ENCODE measurements at regions not wholly inside any gene's neighbourhood (a gene's known extent, or its start where the extent isn't known, plus 50 kb on each side); places are given as distances from the start of the nearest gene placed in this dataset.

DNA sequence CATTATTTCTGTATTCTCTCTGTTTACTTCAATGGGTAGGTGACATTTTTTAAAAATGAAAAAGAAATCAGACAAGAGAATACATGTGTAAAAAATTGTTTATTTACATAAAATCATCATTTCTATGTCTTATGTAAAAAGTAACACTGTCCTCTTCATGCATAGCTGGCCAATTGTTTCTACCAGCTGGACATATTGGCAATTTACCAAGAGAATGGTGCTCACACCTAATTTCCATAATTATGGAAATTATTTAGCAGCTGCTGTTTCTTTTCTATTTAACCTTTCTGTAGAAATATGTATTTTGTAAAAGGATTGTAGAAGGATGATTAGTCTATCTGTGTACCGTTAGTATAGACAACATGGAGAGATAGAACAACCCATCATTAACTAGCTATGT lies 791.9 kb downstream of the TRIB2 start:
- Histone ChIP-seq H4K20me1 (replicated peaks; ENCODE audit: insufficient read depth) (no peaks in the 10 kb centered on the region), H3F3A (replicated peaks; ENCODE audit: low read depth) (no peaks in the 10 kb centered on the region), H2AFZ (no peak overlapping the region), H3K36me3 (ENCODE audit: insufficient read depth) (no peaks in the 10 kb centered on the region), H3K79me2 (replicated peaks; ENCODE audit: insufficient read depth) (no peaks in the 10 kb centered on the region), H3K4me3 (no peak overlapping the region), H3K4me2 (no peak overlapping the region), H3K9me2 (ENCODE audit: insufficient read depth) (no peaks in the 10 kb centered on the region), H3K27ac (ENCODE audit: low read depth) (no peak overlapping the region), H3K4me1 (ENCODE audit: insufficient read depth) (no peaks in the 10 kb centered on the region), H3K27me3 (ENCODE audit: insufficient read depth) (peaks cover 39% of the 10 kb centered on the region)
- Mint-ChIP-seq H3K4me3 (no peak overlapping the region), H3K36me3 (ENCODE audit: low read depth) (no peaks in the 10 kb centered on the region), H3K4me1 (no peaks in the 10 kb centered on the region), H3K9me3 (no peaks in the 10 kb centered on the region), H3K27ac (no peak overlapping the region), H3K27me3 (ENCODE audit: insufficient read depth, low read depth, poor library complexity) (peaks cover 2% of the 10 kb centered on the region)
- ATAC-seq, result no peak
- no peak for DNase-seq (ENCODE audit: low spot score)
- TF ChIP-seq POLR2AphosphoS5 (IDR thresholded peaks at IDR 0.05; ENCODE audit: low read depth) (no peak), ZNF114 (CRISPR knock-in tag; IDR thresholded peaks at IDR 0.05) (no peak), STAT1 (IDR thresholded peaks at IDR 0.05; ENCODE audit: unreplicated experiment) (no peak)
- TF ChIP-seq, protein P1, sequence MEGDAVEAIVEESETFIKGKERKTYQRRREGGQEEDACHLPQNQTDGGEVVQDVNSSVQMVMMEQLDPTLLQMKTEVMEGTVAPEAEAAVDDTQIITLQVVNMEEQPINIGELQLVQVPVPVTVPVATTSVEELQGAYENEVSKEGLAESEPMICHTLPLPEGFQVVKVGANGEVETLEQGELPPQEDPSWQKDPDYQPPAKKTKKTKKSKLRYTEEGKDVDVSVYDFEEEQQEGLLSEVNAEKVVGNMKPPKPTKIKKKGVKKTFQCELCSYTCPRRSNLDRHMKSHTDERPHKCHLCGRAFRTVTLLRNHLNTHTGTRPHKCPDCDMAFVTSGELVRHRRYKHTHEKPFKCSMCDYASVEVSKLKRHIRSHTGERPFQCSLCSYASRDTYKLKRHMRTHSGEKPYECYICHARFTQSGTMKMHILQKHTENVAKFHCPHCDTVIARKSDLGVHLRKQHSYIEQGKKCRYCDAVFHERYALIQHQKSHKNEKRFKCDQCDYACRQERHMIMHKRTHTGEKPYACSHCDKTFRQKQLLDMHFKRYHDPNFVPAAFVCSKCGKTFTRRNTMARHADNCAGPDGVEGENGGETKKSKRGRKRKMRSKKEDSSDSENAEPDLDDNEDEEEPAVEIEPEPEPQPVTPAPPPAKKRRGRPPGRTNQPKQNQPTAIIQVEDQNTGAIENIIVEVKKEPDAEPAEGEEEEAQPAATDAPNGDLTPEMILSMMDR (conservative IDR thresholded peaks at IDR 0.05; ENCODE audit: low read depth in 2 of 2), result no peak
- TF ChIP-seq, protein P2, sequence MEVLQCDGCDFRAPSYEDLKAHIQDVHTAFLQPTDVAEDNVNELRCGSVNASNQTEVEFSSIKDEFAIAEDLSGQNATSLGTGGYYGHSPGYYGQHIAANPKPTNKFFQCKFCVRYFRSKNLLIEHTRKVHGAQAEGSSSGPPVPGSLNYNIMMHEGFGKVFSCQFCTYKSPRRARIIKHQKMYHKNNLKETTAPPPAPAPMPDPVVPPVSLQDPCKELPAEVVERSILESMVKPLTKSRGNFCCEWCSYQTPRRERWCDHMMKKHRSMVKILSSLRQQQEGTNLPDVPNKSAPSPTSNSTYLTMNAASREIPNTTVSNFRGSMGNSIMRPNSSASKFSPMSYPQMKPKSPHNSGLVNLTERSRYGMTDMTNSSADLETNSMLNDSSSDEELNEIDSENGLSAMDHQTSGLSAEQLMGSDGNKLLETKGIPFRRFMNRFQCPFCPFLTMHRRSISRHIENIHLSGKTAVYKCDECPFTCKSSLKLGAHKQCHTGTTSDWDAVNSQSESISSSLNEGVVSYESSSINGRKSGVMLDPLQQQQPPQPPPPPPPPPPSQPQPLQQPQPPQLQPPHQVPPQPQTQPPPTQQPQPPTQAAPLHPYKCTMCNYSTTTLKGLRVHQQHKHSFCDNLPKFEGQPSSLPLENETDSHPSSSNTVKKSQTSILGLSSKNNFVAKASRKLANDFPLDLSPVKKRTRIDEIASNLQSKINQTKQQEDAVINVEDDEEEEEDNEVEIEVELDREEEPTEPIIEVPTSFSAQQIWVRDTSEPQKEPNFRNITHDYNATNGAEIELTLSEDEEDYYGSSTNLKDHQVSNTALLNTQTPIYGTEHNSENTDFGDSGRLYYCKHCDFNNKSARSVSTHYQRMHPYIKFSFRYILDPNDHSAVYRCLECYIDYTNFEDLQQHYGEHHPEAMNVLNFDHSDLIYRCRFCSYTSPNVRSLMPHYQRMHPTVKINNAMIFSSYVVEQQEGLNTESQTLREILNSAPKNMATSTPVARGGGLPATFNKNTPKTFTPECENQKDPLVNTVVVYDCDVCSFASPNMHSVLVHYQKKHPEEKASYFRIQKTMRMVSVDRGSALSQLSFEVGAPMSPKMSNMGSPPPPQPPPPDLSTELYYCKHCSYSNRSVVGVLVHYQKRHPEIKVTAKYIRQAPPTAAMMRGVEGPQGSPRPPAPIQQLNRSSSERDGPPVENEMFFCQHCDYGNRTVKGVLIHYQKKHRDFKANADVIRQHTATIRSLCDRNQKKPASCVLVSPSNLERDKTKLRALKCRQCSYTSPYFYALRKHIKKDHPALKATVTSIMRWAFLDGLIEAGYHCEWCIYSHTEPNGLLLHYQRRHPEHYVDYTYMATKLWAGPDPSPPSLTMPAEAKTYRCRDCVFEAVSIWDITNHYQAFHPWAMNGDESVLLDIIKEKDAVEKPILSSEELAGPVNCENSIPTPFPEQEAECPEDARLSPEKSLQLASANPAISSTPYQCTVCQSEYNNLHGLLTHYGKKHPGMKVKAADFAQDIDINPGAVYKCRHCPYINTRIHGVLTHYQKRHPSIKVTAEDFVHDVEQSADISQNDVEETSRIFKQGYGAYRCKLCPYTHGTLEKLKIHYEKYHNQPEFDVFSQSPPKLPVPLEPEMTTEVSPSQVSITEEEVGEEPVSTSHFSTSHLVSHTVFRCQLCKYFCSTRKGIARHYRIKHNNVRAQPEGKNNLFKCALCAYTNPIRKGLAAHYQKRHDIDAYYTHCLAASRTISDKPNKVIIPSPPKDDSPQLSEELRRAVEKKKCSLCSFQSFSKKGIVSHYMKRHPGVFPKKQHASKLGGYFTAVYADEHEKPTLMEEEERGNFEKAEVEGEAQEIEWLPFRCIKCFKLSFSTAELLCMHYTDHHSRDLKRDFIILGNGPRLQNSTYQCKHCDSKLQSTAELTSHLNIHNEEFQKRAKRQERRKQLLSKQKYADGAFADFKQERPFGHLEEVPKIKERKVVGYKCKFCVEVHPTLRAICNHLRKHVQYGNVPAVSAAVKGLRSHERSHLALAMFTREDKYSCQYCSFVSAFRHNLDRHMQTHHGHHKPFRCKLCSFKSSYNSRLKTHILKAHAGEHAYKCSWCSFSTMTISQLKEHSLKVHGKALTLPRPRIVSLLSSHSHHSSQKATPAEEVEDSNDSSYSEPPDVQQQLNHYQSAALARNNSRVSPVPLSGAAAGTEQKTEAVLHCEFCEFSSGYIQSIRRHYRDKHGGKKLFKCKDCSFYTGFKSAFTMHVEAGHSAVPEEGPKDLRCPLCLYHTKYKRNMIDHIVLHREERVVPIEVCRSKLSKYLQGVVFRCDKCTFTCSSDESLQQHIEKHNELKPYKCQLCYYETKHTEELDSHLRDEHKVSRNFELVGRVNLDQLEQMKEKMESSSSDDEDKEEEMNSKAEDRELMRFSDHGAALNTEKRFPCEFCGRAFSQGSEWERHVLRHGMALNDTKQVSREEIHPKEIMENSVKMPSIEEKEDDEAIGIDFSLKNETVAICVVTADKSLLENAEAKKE (CRISPR knock-in tag; IDR thresholded peaks at IDR 0.05), result no peak
- TF ChIP-seq, protein P3, sequence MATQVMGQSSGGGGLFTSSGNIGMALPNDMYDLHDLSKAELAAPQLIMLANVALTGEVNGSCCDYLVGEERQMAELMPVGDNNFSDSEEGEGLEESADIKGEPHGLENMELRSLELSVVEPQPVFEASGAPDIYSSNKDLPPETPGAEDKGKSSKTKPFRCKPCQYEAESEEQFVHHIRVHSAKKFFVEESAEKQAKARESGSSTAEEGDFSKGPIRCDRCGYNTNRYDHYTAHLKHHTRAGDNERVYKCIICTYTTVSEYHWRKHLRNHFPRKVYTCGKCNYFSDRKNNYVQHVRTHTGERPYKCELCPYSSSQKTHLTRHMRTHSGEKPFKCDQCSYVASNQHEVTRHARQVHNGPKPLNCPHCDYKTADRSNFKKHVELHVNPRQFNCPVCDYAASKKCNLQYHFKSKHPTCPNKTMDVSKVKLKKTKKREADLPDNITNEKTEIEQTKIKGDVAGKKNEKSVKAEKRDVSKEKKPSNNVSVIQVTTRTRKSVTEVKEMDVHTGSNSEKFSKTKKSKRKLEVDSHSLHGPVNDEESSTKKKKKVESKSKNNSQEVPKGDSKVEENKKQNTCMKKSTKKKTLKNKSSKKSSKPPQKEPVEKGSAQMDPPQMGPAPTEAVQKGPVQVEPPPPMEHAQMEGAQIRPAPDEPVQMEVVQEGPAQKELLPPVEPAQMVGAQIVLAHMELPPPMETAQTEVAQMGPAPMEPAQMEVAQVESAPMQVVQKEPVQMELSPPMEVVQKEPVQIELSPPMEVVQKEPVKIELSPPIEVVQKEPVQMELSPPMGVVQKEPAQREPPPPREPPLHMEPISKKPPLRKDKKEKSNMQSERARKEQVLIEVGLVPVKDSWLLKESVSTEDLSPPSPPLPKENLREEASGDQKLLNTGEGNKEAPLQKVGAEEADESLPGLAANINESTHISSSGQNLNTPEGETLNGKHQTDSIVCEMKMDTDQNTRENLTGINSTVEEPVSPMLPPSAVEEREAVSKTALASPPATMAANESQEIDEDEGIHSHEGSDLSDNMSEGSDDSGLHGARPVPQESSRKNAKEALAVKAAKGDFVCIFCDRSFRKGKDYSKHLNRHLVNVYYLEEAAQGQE (IDR thresholded peaks at IDR 0.05; ENCODE audit: unreplicated experiment), result no peak
